K562 (cell line): ENCODE measurements at regions not wholly inside any gene's neighbourhood (a gene's known extent, or its start where the extent isn't known, plus 50 kb on each side); places are given as distances from the start of the nearest gene placed in this dataset.

ENCODE experiments used
- CHD2 ChIP-seq: IDR thresholded peaks from 2 replicates; pipeline ENCODE4 v1.6.1; 2011; ENCODE audit warnings: low read depth, low read length
- NFIX ChIP-seq: fragments of 250-450 bp; sonication (Bioruptor Pico); IDR thresholded peaks from 2 replicates; pipeline ENCODE4 v1.4.0; 2020; ENCODE audit warnings: low read depth, mild to moderate bottlenecking, moderate library complexity
- RBM17 ChIP-seq: fragments of 200-400 bp; formaldehyde crosslinking; IDR thresholded peaks from 2 replicates; pipeline ENCODE4 v1.6.1; 2017; ENCODE audit warnings: low read depth, mild to moderate bottlenecking, low read length, borderline replicate concordance
- ZNF253 ChIP-seq: fragments of 250-450 bp; sonication (Bioruptor Pico); conservative IDR thresholded peaks from 2 replicates; pipeline ENCODE4 v1.6.1; 2021; ENCODE audit warnings: mild to moderate bottlenecking
- TF ChIP-seq, protein P1 (sequence below): fragments of 450-650 bp; formaldehyde crosslinking; IDR thresholded peaks from 2 replicates; pipeline ENCODE4 v1.4.0; 2022; ENCODE audit warnings: missing genetic modification characterization
- TF ChIP-seq, protein P2 (sequence below), 2 experiments: fragments of 450-650 bp; IDR thresholded peaks; 2 replicates each; pipeline ENCODE4 v1.6.1; 2016
- TF ChIP-seq, protein P3 (sequence below): fragments of 250-450 bp; sonication (Bioruptor Pico); IDR thresholded peaks from 2 replicates; pipeline ENCODE4 v1.4.0; 2020; ENCODE audit warnings: borderline replicate concordance

DNA sequence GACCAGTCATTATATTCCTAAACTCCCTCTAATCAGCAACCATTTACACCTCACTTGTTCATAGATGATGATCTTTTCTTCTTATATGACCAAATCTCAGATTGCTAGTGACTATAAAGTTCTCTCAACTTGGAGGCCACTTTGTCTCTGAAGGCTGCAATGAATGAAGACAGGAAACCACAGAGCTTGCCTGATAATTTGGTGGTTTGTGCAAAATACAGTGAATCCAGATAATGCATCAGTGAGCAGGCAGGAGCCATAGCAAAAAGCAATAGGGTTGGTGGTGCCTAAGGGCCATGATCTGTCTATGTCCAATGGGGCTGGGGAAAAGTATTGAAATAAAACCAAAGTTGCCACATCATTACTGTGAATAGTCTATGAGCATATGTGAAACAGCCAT is 123.8 kb upstream of the LRFN5 start (continued):
- TF ChIP-seq, protein P1, sequence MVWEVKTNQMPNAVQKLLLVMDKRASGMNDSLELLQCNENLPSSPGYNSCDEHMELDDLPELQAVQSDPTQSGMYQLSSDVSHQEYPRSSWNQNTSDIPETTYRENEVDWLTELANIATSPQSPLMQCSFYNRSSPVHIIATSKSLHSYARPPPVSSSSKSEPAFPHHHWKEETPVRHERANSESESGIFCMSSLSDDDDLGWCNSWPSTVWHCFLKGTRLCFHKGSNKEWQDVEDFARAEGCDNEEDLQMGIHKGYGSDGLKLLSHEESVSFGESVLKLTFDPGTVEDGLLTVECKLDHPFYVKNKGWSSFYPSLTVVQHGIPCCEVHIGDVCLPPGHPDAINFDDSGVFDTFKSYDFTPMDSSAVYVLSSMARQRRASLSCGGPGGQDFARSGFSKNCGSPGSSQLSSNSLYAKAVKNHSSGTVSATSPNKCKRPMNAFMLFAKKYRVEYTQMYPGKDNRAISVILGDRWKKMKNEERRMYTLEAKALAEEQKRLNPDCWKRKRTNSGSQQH (CRISPR knock-in tag), result no peak
- TF ChIP-seq, protein P2, sequence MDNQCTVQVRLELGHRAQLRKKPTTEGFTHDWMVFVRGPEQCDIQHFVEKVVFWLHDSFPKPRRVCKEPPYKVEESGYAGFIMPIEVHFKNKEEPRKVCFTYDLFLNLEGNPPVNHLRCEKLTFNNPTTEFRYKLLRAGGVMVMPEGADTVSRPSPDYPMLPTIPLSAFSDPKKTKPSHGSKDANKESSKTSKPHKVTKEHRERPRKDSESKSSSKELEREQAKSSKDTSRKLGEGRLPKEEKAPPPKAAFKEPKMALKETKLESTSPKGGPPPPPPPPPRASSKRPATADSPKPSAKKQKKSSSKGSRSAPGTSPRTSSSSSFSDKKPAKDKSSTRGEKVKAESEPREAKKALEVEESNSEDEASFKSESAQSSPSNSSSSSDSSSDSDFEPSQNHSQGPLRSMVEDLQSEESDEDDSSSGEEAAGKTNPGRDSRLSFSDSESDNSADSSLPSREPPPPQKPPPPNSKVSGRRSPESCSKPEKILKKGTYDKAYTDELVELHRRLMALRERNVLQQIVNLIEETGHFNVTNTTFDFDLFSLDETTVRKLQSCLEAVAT (IDR thresholded peaks at IDR 0.05), result no peak
- TF ChIP-seq NFIX (CRISPR knock-in tag) (no peak), ZNF253 (CRISPR knock-in tag) (no peak), CHD2 (no peak), RBM17 (no peak)
- TF ChIP-seq, protein P3, sequence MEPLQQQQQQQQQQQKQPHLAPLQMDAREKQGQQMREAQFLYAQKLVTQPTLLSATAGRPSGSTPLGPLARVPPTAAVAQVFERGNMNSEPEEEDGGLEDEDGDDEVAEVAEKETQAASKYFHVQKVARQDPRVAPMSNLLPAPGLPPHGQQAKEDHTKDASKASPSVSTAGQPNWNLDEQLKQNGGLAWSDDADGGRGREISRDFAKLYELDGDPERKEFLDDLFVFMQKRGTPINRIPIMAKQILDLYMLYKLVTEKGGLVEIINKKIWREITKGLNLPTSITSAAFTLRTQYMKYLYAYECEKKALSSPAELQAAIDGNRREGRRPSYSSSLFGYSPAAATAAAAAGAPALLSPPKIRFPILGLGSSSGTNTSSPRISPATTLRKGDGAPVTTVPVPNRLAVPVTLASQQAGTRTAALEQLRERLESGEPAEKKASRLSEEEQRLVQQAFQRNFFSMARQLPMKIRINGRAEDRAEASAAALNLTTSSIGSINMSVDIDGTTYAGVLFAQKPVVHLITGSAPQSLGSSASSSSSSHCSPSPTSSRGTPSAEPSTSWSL (CRISPR knock-in tag), result no peak
- TF ChIP-seq, all 486 proteins: peak for 0
